NCI-H446 treated with DMSO at 0.1 percent for 48 hours (cell line): ENCODE measurements at regions not wholly inside any gene's neighbourhood (a gene's known extent, or its start where the extent isn't known, plus 50 kb on each side); places are given as distances from the start of the nearest gene placed in this dataset.
"Not testable (repeated sequence)": the region's sequence is repeated elsewhere in the genome, so short reads cannot be mapped to it uniquely, and the experiment has no call there.

Source experiments
- DNase-seq: peaks from one replicate; lab custom pipeline; 2025; lab: John Stamatoyannopoulos, UW

DNA sequence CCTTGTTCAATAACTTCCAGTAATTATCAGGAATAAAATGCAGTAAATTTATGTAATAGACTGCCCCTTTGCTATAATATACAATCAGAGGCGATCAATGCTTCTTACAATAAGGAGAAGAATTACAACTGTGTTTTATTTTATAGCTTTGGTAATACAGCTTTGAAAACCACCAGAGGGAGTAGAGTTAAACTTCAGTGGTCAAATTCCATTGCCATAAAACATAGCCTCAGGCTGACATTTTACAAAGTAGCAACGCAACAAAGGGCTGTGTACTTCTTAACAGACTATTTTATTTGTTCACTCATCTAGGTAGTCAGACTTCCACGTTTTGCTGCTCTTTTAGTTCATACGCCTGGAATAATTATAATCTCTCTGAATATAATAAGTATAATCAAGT is 58.5 kb downstream of the TEX13C start:
- no peak for DNase-seq

DNA sequence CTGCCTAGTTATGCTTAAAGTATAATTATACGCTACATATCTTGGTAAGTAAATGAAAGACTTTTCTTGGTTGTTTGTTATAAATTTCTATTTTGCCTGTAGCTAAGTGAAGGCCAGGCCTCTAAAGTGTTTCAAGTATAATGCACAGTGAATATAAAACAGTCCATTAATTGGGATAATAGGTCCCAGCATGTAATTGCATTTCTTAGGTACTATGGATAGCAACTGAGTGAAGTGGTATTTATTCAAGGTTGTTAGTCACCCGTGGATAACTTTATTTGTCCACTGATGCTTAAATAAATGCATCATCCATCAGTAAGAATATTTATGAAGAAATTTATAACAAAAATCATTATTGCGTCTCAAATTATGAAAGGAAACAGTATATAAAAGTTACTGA is 59.1 kb downstream of the TEX13C start:
- DNase-seq = no peak

DNA sequence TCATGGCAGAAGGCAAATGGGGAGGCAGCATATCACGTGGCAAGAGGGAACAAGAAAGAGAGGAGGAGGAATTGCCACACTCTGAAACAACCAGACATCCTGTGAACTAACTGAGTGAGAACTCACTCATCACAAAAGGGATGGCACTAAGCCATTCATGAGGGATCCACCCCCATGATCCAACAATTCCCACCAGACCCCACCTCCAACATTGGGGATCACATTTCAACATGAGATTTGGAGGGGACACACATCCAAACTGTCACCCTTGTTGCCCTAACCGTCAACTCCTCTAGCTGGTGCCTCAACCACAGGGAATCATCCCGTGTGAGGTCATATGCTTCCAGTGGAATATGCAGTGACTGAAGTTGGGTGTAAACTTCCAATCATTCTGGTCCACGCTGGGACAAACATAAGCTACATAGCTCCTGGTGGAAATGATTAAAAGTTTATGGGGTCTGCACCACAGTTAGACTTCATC is 62.5 kb downstream of the TEX13C start:
- no peak for DNase-seq

DNA sequence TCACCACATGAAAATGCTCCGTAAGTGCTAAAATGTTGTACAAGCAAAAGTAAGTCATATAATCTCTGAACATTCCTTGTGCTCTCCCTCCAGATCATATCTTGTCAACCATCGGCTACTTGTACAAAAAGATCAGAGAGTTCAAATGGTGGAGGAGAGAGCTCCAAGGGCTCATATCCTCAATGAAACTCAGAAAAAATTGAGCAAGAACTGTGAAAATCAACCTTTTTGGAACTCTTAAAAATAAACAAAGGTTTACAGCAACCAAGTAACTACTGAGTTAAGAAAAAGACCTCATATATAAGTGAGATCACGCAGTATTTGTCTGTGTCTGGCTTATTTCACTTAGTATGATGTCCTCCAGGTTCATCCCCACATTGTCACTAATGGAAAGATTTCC is 63.2 kb downstream of the TEX13C start:
- no peak for DNase-seq

DNA sequence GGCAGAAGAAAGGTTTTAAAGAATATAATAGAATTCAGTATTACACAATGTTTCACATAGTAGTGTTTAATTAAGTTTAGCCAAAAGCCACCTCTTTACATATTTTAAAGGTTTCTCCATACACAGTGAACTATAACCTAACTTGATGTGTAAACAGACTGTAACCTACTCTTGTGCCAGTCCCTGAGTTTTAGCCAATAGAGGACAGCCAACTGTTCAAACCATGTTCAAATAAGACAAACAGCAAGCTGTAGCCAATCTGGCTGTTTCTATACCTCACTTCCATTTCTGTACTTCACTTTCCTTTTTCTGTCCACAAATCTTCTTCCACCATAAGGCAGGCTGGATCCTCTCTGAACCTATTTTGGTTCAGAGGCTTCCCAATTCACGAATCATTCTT is 65.2 kb downstream of the TEX13C start:
- no peak for DNase-seq

DNA sequence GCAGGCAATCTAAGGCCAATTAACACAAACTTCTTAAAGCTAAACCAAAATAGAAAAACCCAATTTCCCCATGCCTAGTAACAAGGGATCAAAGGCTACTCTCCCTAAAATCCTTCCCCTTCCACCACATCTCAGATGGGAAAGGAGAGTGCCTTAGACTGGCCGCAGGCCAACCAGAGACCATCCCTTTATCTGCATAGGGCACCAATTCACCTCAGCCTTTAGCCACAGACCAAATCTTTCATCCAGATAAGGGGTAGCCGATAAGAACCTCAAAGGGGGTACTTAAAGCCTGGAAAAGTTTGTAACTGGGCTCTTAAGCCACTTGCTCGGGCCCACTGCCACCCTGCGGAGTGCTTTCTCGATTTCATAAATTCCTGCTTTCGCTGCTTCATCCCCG is 68.3 kb downstream of the TEX13C start:
- DNase-seq = no peak

DNA sequence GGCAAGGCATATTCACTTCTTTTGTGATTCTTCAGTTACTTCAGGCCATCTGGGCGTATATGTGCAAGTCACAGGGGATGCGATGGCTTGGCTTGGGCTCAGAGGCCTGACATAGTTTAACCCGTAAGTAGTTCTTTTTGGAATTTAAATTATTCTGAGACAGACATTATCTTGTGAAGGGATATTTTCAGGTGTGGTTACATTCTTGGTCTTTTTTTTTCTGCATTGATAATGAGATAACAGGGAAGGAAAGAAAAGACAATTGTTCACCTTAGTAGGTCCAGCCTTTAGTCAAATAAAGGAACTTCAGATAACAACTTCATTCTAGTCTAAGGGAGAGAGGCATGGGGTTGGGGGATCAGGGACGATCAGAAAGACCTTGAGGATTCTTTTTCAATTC is 74.8 kb downstream of the TEX13C start:
- no peak for DNase-seq

DNA sequence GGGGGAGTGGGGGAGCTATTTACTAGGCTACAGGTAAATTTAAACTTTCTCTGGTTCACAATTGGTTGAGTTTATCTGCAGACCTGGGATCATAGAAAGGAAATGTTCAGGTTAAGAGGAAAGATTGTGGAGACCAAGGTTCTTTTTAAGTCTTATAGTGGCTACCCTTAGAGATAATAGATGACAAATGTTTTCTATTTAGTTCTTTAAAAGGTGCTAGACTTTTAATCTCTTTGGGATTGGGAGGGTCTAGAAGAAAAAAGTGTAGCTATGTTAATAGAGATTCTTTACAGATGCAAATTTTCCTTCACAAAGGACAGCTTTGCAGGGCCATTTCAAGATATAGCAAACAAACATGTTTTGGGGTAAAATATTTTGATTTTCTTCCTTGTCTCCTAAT is 76.0 kb downstream of the TEX13C start:
- DNase-seq = no peak

DNA sequence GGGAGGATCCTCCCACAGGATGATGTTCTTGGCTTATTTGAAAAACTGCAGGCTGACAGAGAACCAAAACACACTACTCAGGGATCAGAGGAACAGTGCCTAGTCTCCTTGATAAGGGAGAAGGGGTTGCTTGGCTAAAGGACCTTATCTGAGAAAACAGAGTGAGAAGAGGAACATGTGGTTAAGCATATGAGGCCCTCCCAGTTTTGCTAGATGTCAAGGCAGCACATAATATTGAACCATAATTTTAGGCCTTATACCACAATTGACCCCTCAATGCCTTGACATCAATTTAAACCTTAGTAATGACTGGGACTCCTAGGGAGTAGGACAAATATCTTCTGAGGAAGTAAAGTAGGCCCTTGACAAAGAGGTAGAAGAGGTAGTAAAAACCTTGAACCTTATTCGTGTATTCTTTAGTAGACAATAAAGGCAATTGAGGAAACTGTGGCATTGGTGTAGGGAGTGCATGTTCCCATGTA is 79.3 kb downstream of the TEX13C start:
- no peak for DNase-seq

DNA sequence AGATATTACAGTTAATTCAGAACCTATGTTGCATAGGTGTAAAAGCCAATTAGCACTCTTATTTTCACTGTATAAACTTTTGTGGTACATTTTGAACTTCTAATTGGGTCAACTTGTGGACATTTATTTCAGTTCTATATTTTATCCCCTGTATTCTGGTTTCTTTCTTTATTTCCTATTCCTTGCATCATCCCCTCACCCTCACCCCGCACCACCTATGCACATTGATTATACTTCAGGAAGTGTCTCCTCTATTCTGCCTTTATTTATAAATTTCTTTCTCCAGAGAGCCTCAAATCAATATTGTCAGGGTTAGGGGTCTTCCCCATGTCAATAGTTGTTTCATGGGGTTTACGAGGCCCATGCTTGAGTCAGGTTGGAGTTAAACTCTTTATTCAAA is 83.1 kb downstream of the TEX13C start:
- no peak for DNase-seq

DNA sequence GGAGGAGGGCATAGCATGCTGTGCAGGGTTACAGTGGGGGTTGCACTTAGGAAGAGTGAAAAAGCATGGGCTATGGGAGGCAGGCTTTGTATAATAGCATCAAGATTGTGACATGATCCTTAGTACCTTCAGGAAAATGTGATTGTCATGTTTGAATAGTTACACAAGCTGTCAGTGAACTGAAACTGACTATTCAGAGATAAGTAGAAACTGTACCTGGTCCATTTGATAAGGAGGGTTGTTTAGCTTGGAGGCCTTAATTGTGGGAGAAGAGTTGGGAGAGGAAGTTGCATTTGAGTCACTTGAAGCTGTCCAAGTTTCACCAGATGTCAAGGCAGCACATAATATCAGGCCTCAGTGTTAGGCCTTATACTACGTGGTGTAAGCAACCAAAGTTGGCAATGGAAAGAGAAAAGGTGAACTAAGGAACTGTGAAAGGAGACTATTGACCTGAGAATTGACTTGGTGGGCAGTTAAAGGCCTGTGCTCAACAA is 85.0 kb downstream of the TEX13C start:
- DNase-seq = no peak

DNA sequence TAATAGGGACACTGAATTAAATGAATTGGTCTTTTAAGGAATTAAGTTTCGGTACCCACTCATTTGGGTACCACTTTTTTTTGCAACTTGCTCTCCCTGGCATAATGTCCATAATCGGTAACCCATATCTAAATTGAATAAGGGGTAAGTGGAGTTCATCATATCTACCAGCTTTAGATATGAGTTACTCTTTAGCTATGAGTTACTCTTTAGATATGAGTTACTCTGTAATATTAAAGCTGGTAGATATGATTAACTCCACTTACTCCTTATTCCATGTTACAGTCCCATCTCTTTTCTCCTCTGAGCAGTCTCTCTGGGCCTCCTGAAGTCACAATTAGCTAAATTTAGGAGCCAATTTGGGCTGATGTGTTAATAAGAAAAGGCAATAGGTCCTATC is 85.7 kb downstream of the TEX13C start:
- no peak for DNase-seq

DNA sequence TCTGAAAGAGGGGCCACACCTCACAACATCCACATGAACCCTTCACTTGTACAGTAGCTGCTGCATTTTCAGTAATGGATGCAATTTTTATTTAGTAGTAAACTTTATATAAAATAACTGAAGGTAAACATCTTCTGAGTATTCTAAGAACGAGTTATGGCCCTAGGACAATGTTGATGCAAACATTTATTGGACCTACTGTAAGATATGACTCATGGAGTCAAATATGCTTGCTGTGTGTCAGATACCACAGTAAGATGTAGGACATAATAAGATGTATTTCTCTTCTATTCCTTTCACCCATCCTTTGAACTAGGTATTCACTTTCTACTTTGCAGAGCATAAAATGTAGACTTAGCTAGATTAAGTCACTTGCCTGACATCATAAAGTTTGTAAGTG is 87.6 kb downstream of the TEX13C start:
- no peak for DNase-seq

DNA sequence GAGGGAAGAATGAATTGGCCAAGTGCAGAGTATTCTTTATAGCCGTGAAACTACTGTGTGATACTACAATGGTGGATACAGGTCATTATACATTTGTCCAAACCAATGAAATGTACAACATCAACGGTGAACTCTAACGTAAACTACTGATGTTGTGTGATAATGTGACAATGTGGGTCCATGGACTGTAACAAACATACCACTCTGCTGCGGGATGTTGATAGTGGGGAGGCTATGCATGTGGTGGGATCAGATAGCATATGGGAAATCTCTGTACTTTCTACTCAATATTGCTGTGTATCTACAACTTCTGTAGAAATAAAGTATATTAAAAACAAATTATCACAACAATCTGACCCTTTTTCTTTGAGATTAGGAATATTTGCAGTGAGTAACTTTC is 101.1 kb downstream of the TEX13C start:
- DNase-seq = no peak

DNA sequence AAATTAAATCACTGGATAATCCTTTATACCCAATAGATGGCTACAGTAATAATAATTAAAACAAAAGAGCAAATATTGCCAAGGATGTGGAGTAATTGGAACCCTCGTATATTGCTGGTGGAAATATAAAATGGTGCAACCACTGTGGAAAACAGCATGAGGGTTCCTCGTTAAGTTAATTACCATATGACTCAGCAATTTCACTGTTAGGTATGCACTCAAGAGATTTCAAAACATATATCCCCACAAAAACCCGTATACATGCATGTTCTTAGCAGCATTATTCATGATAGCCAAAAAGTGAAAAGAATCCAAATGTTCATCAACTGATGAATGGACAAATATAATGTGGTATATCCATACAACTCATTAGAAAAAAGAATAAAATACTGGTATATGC is 103.3 kb downstream of the TEX13C start:
- no peak for DNase-seq

DNA sequence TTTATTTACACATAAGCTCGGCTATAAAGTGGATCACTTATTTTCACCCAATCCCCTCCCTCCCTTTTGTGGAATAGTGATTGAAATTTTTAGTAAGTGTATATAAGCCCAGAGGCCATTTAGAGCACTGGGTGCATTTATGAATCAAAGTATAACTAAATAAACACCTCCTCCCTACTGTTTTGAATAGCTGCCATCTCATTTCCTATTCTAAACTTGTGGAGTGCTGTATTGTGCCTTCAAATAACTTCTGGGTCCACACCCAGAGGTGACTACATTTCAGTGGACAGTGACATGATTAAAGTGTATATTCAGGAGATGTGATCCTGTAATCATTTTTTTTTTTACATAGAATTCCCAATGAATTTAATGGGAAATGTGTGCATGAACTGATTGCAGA is 104.9 kb downstream of the TEX13C start:
- DNase-seq = no peak

DNA sequence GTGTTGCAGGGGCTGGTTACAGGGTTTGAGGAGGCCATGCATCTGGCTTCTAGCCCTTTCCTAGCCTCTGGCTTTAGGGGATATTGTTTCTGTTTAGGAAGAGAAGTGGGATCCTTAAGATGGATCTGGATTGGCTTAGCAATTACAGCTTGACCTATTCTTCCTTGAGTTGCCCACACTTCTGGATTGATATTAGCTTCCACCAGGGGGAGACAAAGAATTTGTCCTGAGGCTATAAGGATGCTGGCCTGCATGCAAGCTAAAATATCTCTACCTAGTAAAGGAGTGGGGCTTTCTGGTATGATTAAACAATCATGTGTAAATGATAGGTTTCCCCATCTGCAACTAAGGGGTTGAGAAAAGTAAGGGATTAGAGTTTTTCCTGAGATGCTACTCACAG is 117.2 kb downstream of the TEX13C start:
- DNase-seq = peak; percentile 5

DNA sequence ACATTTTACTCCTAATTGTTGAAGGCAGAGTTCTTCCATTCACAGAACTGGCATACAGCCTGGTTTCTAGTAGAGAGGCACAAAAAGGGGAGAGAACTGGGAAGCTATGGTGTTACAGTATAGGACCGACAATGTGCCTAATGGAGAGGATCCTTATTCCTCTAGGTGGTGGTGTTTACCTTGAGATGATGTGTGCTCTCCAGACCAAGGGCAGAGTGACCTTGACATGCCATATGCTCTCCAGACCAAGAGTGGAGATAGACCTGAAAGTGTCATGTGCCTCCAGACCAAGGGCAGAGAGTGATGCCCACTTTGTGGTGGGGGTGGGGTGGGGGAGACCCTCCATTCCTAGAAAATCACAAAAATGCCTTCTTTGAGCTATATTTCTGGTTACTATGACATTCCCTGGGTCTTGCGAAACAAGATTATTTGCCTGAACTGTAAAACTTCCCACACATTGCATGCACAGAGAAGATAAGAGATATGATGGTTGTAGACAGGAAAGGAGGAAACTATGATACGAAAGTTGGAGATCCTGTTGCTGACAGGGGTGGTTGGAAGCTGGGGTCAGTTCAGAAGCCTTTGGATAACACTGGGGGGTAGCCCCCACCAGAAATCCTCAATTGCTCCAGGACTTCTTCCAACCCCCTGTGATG is 119.7 kb downstream of the TEX13C start:
- DNase-seq = no peak

DNA sequence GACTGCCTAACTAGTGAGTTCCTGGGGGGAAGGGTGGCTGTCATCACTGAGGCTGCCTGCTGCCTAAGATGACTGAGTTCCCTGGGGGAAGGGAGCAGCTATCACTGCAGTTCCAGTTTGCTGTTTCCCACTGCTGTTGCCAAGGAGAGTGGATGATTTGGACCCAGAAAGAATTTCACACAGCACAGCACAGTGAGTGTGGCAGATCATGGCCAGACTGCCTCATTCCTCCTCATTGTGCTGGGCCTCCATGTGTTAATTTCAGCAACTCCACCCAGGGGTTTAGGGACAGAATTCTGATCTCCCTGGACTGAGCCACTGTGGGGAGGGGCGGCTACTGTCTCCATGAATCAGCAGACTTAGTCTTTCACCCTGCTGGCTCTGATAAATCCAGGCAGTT is 125.0 kb downstream of the TEX13C start:
- DNase-seq = no peak

DNA sequence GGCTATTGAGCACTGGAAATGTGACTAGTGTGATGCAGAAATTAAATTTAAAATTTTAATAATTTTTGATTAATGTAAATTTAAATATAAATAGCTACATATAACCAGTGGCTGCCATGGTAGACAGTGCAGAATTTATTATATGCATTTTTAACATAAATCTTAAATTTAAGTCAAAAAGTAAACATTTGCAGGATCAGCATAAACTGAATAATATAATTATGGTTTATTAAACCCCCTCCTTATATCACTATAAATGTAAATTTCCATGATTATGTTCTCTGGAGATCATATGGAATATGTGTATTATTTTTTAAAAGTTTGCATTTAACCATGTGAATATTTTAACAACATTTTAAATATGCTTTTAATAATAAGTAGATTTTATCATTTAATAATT is 155.8 kb downstream of the TEX13C start:
- no peak for DNase-seq

DNA sequence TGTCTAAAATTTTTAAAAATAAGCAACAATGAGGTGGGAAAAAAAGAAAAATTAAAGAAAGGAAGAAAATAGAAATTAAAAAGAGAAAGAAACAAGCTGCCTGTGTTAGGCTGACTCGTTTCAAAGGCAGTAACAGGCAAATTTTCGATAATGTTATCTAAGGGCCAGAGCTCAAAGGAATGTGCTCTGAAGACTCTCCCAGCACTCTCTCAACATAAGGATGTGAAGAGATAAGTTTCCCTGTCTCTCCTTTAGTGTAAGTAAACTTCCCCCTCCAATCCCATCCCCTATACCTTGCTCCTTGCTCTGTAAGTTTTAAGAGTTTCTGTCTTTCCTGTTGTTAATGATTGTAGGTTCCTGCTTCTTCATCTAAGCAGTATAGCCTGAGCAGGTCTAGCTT is 172.8 kb downstream of the TEX13C start:
- DNase-seq = no peak

DNA sequence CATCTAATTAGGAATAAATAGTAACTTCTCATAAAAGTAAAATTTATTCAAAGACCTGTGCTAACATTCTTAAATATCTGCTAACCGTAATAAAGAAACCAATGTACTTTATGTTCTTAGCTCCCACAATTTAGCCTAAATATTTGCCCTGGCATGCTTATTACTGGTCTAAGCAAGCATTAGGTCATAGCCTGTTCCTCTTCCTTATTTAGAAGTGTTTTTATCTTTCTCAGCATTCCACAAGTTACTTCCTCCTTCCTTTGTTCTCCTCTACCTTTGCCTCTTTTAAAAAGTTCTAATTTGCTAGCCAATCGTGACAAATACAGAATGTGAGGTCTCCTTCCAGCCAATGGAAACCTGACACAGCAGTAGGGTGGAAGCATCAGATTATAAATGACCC is 173.3 kb downstream of the TEX13C start:
- not testable (repeated sequence) for DNase-seq

DNA sequence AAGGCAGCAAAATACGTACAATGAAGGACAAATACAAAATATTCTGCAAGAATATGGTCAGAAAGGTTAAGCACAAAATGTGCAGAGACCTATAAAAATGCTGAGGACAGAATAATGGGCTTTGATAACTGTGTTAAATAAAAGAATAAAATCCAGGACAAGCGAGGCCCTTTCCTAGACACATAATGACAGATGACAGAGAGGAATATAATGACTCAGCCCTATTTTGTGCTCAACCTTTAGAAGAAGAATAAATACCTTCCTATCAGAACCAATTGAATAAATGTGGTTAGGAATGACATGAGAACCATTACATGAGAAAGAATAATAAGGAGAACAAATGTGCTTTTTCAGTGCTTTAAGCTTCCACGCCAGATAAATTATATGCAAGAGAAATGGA is 178.0 kb downstream of the TEX13C start:
- DNase-seq = no peak

DNA sequence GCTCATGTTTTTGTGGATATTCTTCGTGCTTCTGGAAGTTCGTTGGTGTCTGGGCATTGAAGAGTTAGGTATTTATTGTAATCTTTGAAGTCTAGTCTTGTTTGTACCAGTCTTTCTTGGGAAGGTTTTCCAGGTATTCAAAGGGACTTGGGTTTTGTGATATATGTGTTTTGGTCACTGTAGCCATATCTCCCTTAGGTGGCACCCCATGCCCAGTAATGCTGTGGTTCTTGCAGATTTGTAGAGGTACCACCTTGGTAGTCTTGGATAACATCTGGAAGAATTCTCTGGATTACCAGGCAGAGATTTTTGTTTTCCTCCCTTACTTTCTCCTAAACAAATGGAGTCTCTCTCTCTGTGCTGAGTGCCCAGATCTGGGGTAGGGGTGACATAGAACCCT is 184.1 kb downstream of the TEX13C start:
- DNase-seq = no peak
